ENCODE measurements at regions not wholly inside any gene's neighbourhood (a gene's known extent, or its start where the extent isn't known, plus 50 kb on each side); places are given as distances from the start of the nearest gene placed in this dataset.

DNA sequence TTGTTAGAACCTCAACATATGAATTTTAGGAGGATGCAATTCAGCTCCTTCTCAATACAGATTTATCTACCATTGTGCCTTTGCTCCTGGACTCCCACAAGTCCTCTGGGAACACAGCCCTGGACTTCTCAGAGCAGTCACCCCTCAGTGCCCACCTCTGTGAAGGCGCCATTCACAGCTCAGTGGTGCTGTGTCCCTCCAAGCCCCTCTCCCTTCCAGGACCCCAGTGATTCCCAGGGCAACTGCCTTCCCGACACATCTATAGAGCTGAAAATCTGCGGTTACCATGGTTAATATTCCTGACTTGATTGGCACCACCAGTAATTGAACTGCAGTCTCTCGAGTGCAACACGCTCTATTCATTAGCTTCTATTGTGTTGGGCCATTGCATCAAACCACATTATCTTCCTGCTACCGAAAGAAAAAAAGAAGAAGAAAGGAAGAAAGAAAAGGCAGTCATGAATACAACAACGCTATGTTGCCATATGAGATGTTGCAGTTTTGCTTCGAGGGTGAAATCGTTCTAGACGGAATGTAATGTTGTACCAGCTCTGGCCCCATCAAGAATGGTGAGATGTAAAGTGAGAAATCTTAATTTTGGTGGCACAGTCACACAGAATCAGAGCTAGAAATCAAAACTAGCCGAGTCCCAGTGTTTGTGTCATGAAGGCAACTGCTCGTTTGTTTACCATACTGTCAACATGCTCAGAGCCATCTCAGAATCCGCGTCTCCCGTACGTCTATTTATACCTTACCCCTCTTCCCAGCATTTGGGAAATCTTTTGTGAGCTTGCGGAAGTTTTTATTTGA lies 524.0 kb upstream of the ID2 start:
- ChIA-PET CTCF (interaction anchor here (1.5 kb wide), 1 partner anchor 524 kb away, joined by 3 read pairs; the partner anchor contains the start of gene ID2), POLR2A (no interaction called here)
- Mint-ChIP-seq H3K4me1 (ENCODE audit: low read depth) (peaks cover 19% of the 10 kb centered on the region), H3K36me3 (ENCODE audit: low read depth) (peaks cover 2% of the 10 kb centered on the region), H3K27me3 (no peaks in the 10 kb centered on the region), H3K9me3 (peaks cover 13% of the 10 kb centered on the region), H3K27ac (no peak overlapping the region), H3K4me3 (no peak overlapping the region)
- ATAC-seq (no peak), DNase-seq (no peak)
- intact Hi-C loops (cut with micrococcal nuclease), result no loop called here
- TF ChIP-seq, protein P1, sequence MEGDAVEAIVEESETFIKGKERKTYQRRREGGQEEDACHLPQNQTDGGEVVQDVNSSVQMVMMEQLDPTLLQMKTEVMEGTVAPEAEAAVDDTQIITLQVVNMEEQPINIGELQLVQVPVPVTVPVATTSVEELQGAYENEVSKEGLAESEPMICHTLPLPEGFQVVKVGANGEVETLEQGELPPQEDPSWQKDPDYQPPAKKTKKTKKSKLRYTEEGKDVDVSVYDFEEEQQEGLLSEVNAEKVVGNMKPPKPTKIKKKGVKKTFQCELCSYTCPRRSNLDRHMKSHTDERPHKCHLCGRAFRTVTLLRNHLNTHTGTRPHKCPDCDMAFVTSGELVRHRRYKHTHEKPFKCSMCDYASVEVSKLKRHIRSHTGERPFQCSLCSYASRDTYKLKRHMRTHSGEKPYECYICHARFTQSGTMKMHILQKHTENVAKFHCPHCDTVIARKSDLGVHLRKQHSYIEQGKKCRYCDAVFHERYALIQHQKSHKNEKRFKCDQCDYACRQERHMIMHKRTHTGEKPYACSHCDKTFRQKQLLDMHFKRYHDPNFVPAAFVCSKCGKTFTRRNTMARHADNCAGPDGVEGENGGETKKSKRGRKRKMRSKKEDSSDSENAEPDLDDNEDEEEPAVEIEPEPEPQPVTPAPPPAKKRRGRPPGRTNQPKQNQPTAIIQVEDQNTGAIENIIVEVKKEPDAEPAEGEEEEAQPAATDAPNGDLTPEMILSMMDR (IDR thresholded peaks at IDR 0.05), result no peak

DNA sequence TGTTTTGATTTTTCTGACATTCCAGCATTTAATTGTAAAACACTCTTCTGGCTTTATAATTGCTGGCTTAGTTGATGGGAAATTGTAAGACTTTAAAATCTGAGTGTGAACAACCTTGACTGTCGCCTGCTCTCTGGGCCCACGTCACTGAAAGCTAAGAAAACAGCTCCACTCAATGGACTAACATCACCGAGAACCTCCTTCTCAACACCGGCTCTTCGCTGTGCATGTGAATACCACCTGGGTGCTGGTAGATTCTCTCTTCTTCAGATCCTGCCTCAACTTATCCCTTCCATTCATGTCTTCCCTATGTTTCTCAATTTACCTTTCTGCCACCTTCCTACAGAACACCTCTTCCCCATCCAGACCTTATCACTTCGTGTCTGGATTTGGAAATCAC lies 523.1 kb upstream of the ID2 start:
- TF ChIP-seq, protein P1 (IDR thresholded peaks at IDR 0.05), result no peak
- POLR2A ChIA-PET, result no interaction called here
- Mint-ChIP-seq H3K4me1 (ENCODE audit: low read depth) (peaks cover 12% of the 10 kb centered on the region), H3K4me3 (no peak overlapping the region), H3K27me3 (no peaks in the 10 kb centered on the region), H3K36me3 (ENCODE audit: low read depth) (peaks cover 2% of the 10 kb centered on the region), H3K9me3 (peaks cover 13% of the 10 kb centered on the region), H3K27ac (no peak overlapping the region)
- no peak for ATAC-seq
- DNase-seq, result no peak
- intact Hi-C loops (cut with micrococcal nuclease), result no loop called here
- CTCF ChIA-PET, result interaction anchor here (0.7 kb wide), 1 partner anchor 22 kb away, joined by 3 read pairs; no protein-coding TSS in a partner anchor

- CTCF ChIA-PET, result interaction anchor here (0.7 kb wide), 1 partner anchor 22 kb away, joined by 3 read pairs; no protein-coding TSS in a partner anchor
- ATAC-seq (no peak), DNase-seq (no peak)
- intact Hi-C loops (cut with micrococcal nuclease), result no loop called here
- H3K27me3 Mint-ChIP-seq, result no peaks in the 10 kb centered on the region
- TF ChIP-seq, protein P1 (IDR thresholded peaks at IDR 0.05), result no peak
- H3K27ac Mint-ChIP-seq, result no peak overlapping the region
- no peak overlapping the region for H3K4me3 Mint-ChIP-seq
- peaks cover 2% of the 10 kb centered on the region for H3K36me3 Mint-ChIP-seq (ENCODE audit: low read depth)
- H3K4me1 Mint-ChIP-seq (ENCODE audit: low read depth), result peaks cover 9% of the 10 kb centered on the region
- H3K9me3 Mint-ChIP-seq, result peaks cover 10% of the 10 kb centered on the region
- POLR2A ChIA-PET, result no interaction called here
These were observed 522.5 kb upstream of the ID2 start for GRCh38 chr2:8159211-8159965.

DNA sequence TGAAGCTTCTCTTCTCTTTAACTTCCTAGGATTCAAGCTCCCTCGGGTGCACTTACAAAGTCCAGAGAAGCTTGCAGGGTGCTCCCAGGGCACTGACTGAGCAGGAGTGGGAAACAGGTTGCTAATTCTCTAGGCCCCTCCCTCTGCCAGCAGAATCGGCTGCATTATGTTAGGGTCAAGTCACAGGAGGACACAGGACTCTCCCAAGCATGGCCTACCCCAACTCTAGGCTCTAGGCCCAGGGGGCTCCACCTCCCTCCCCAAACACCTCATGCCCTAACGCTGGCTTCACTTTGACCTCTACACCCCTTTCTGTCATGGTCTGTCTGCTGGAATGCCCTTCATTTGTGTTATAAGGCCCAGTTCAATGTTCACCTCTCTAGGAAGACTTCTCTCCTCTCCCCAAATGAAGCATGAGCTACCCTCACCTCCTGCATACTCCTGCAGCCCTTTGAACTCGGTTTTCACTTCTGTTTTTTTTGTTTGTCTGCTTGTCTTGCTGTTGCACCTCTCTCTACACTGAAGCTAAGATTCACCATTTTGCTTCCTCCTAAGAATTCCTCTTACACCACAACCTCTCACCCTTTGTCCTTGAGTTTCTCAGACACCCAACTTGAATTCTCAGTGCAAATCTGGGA lies 521.8 kb upstream of the ID2 start:
- Mint-ChIP-seq H3K4me3 (no peak overlapping the region), H3K27me3 (no peaks in the 10 kb centered on the region), H3K36me3 (ENCODE audit: low read depth) (peaks cover 2% of the 10 kb centered on the region), H3K4me1 (ENCODE audit: low read depth) (peaks cover 4% of the 10 kb centered on the region), H3K9me3 (peaks cover 6% of the 10 kb centered on the region), H3K27ac (no peak overlapping the region)
- TF ChIP-seq, protein P1 (IDR thresholded peaks at IDR 0.05), result no peak
- DNase-seq, result no peak
- CTCF ChIA-PET, result no interaction called here
- no peak for ATAC-seq
- POLR2A ChIA-PET, result no interaction called here
- intact Hi-C loops (cut with micrococcal nuclease), result no loop called here
